H1 (cell line): ENCODE measurements at regions not wholly inside any gene's neighbourhood (a gene's known extent, or its start where the extent isn't known, plus 50 kb on each side); places are given as distances from the start of the nearest gene placed in this dataset.

Experiments used
- CTCF ChIA-PET: fragments of 300-600 bp; sonication (Branson Sonifier 250); formaldehyde crosslinking; loops from one replicate; lab custom pipeline; 2021; ENCODE audit not compliant: partially characterized antibody; lab: Charles Lee
- POLR2A ChIA-PET: fragments of 300-600 bp; sonication (Branson Sonifier 250); formaldehyde crosslinking; loops from one replicate; lab custom pipeline; 2021; ENCODE audit warnings: inconsistent platforms; ENCODE audit not compliant: partially characterized antibody; lab: Charles Lee
- DNase-seq, 2 experiments: peaks; one replicate each; pipeline versions ENCODE4 v3.0.0 to v3.0.0-alpha.2; 2010 to 2022; ENCODE audit warnings: low spot score in 2 of 2, low read depth in 1 of 2, mixed read lengths in 1 of 2
- FAIRE-seq: peaks from 2 replicates; lab custom pipeline; 2011; peaks lifted over from hg19 to GRCh38; lab: Jason Lieb, UNC
- H2AFZ ChIP-seq: 2 replicates; pipeline ENCODE4 v1.8.1; 2012; ENCODE audit warnings: low read length, inconsistent platforms
- H2AK5ac ChIP-seq: 2 replicates; pipeline ENCODE4 v1.6.1; 2013; ENCODE audit warnings: low read depth, low read length
- H2BK120ac ChIP-seq: replicated peaks from 2 replicates; pipeline ENCODE3; 2013; ENCODE audit warnings: low read depth, low read length, inconsistent platforms
- H2BK12ac ChIP-seq: 2 replicates; pipeline ENCODE4 v1.6.1; 2013; ENCODE audit warnings: low read depth, low read length
- H2BK15ac ChIP-seq: 2 replicates; pipeline ENCODE4 v1.6.1; 2013; ENCODE audit warnings: low read length
- H2BK20ac ChIP-seq: 2 replicates; pipeline ENCODE4 v1.6.1; 2013; ENCODE audit warnings: low read length
- H2BK5ac ChIP-seq: 2 replicates; pipeline ENCODE4 v1.6.1; 2013; ENCODE audit warnings: low read depth, low read length
- H3K14ac ChIP-seq: 2 replicates; pipeline ENCODE4 v1.6.1; 2013; ENCODE audit warnings: inconsistent platforms; ENCODE audit not compliant: insufficient read length
- H3K18ac ChIP-seq: 2 replicates; pipeline ENCODE4 v1.6.1; 2013; ENCODE audit warnings: low read length; ENCODE audit errors: extremely low read depth
- H3K23ac ChIP-seq: 2 replicates; pipeline ENCODE4 v1.6.1; 2013; ENCODE audit warnings: inconsistent platforms; ENCODE audit not compliant: insufficient read length
- H3K23me2 ChIP-seq: 2 replicates; pipeline ENCODE4 v1.6.1; 2013; ENCODE audit warnings: low read depth, low read length
- H3K27ac ChIP-seq: 2 replicates; pipeline ENCODE4 v1.6.1; 2011; ENCODE audit warnings: low read depth, low read length, inconsistent platforms
- H3K27me3 ChIP-seq, 4 experiments: replicated peaks in 1 of 4; 1 replicate in 1 of 4; 2 replicates in 3 of 4; pipeline versions ENCODE4 v1.6.1 to v1.8.1; 2011 to 2013; ENCODE audit warnings: low read length in 3 of 4, mild to moderate bottlenecking in 3 of 4, inconsistent platforms in 2 of 4, mixed read lengths in 2 of 4, moderate library complexity in 1 of 4; ENCODE audit not compliant: control insufficient read depth in 3 of 4, insufficient read depth in 3 of 4; ENCODE audit errors: extremely low read depth in 1 of 4
- H3K36me3 ChIP-seq, 4 experiments: 2 replicates each; pipeline versions ENCODE4 v1.6.1 to v1.8.1; 2011 to 2013; ENCODE audit warnings: mild to moderate bottlenecking in 4 of 4, low read length in 3 of 4, moderate library complexity in 2 of 4, control low read depth in 1 of 4, inconsistent platforms in 1 of 4; ENCODE audit not compliant: insufficient read depth in 4 of 4, control insufficient read depth in 2 of 4
- H3K4ac ChIP-seq: replicated peaks from 2 replicates; pipeline ENCODE3; 2013; ENCODE audit warnings: low read length, low read depth, mixed read lengths, inconsistent platforms; ENCODE audit not compliant: insufficient read length
- H3K4me1 ChIP-seq, 4 experiments: replicated peaks in 1 of 4; 1 replicate in 1 of 4; 2 replicates in 3 of 4; pipeline versions ENCODE4 v1.6.1 to v1.8.1; 2011 to 2013; ENCODE audit warnings: low read length in 3 of 4, inconsistent platforms in 2 of 4, mixed read lengths in 1 of 4; ENCODE audit not compliant: insufficient read depth in 4 of 4, control insufficient read depth in 3 of 4
- H3K4me2 ChIP-seq, 2 experiments: 2 replicates each; pipeline versions ENCODE4 v1.6.1 to v1.8.1; 2011 to 2013; ENCODE audit warnings: low read depth in 2 of 2, low read length in 2 of 2, control low read depth in 1 of 2, inconsistent platforms in 1 of 2, mild to moderate bottlenecking in 1 of 2; ENCODE audit not compliant: insufficient read depth in 1 of 2
- H3K4me3 ChIP-seq, 4 experiments: fragments of 200-600, 300-600 bp in 1 of 4; sonication (generic), shearing (Covaris generic), sonication (Bioruptor Twin) in 1 of 4; 2 replicates each; pipeline versions ENCODE4 v1.5.1 to v1.8.1; 2011 to 2016; ENCODE audit warnings: low read length in 4 of 4, low read depth in 3 of 4, control low read depth in 2 of 4, inconsistent platforms in 2 of 4, mild to moderate bottlenecking in 2 of 4, mixed read lengths in 1 of 4, moderate library complexity in 1 of 4; ENCODE audit not compliant: insufficient read depth in 2 of 4; ENCODE audit errors: extremely low read depth in 1 of 4
- H3K56ac ChIP-seq: replicated peaks from 2 replicates; pipeline ENCODE3; 2013; ENCODE audit warnings: low read depth, mild to moderate bottlenecking, mixed read lengths, low read length, inconsistent platforms; ENCODE audit not compliant: insufficient read length
- H3K79me1 ChIP-seq: 2 replicates; pipeline ENCODE4 v1.6.1; 2013; ENCODE audit warnings: low read depth, low read length, control low read depth
- H3K79me2 ChIP-seq, 2 experiments: 2 replicates each; pipeline versions ENCODE4 v1.6.1 to v1.8.1; 2012 to 2013; ENCODE audit warnings: low read length in 2 of 2, mild to moderate bottlenecking in 2 of 2, inconsistent platforms in 1 of 2; ENCODE audit not compliant: insufficient read depth in 2 of 2, control insufficient read depth in 1 of 2
- H3K9ac ChIP-seq, 4 experiments: replicated peaks in 1 of 4; 1 replicate in 1 of 4; 2 replicates in 3 of 4; pipeline versions ENCODE4 v1.6.1 to v1.8.1; 2011 to 2013; ENCODE audit warnings: low read depth in 3 of 4, low read length in 3 of 4, control low read depth in 2 of 4, mild to moderate bottlenecking in 2 of 4, moderate library complexity in 2 of 4, inconsistent platforms in 1 of 4; ENCODE audit errors: extremely low read depth in 1 of 4
- H3K9me3 ChIP-seq, 2 experiments: 2 replicates each; pipeline versions ENCODE4 v1.6.1 to v1.8.1; 2012 to 2013; ENCODE audit warnings: mild to moderate bottlenecking in 2 of 2, moderate library complexity in 2 of 2, control low read depth in 1 of 2, inconsistent platforms in 1 of 2, low read depth in 1 of 2, low read length in 1 of 2, mixed read lengths in 1 of 2; ENCODE audit not compliant: insufficient read depth in 2 of 2
- H4K20me1 ChIP-seq, 2 experiments: replicated peaks in 1 of 2; 2 replicates each; pipeline versions ENCODE3 to v1.8.1; 2011 to 2013; ENCODE audit warnings: inconsistent platforms in 2 of 2, low read length in 2 of 2, mild to moderate bottlenecking in 1 of 2; ENCODE audit not compliant: insufficient read depth in 2 of 2, control insufficient read depth in 1 of 2
- H4K5ac ChIP-seq: 2 replicates; pipeline ENCODE4 v1.6.1; 2013; ENCODE audit warnings: low read length, low read depth, mixed read lengths, inconsistent platforms; ENCODE audit not compliant: insufficient read length
- H4K8ac ChIP-seq: 2 replicates; pipeline ENCODE4 v1.8.0; 2013; ENCODE audit warnings: mild to moderate bottlenecking, moderate library complexity, low read length, inconsistent platforms; ENCODE audit not compliant: insufficient read depth; ENCODE audit errors: extremely low read depth
- H4K91ac ChIP-seq: replicated peaks from 2 replicates; pipeline ENCODE3; 2013; ENCODE audit warnings: low read length, mixed read lengths, inconsistent platforms; ENCODE audit not compliant: insufficient read length
- CREB1 ChIP-seq: IDR thresholded peaks from 2 replicates; pipeline ENCODE4 v1.6.1; 2012; ENCODE audit warnings: inconsistent platforms
- SIRT6 ChIP-seq: IDR thresholded peaks from one replicate; pipeline ENCODE4 v1.7.1; 2012; ENCODE audit warnings: low read length, inconsistent platforms
- YY1 ChIP-seq: IDR thresholded peaks from 2 replicates; pipeline ENCODE4 v1.6.1; 2011; ENCODE audit warnings: low read depth, mild to moderate bottlenecking, low read length

DNA sequence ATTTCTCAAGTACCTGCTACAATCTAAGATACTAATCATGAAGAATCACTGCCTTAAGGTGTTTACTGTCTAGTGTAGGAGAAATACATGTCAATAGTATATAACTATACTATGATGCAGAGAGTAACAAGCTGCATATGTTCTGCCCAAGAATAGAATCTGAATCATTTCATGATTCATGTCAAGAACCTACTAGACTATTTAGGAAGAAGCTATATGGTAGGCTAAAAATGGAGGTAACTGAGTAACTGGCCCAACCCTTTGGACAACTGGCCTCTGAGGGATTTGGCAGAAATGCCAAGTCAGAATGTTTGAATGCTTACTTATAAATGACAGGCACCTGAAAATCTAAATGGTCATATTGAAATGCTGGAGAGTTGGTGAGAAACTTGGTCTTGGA, 59.9 kb upstream of the DGKG start:
- Histone ChIP-seq H3K4ac (no peak overlapping the region), H3K23me2 (no peaks in the 10 kb centered on the region), H3K9ac (no peak overlapping the region), H2BK12ac (no peak overlapping the region), H2BK5ac (no peak overlapping the region), H4K91ac (no peak overlapping the region), H2BK15ac (no peak overlapping the region), H3K14ac (no peak overlapping the region), H3K79me1 (no peaks in the 10 kb centered on the region), H2AFZ (no peak overlapping the region), H3K4me1 (peaks cover 0 to 5% (median 1%) of the 10 kb centered on the region in 4 experiments; a peak in 4 of 7 replicates), H3K4me2 (no peak overlapping the region), H2BK120ac (no peak overlapping the region), H3K56ac (no peak overlapping the region), H3K9me3 (no peaks in the 10 kb centered on the region), H3K18ac (no peak overlapping the region), H3K4me3 (no peak overlapping the region), H3K79me2 (no peaks in the 10 kb centered on the region), H3K36me3 (no peaks in the 10 kb centered on the region), H3K27ac (no peak overlapping the region), H2BK20ac (no peak overlapping the region), H3K27me3 (no peaks in the 10 kb centered on the region), H3K23ac (no peak overlapping the region), H4K8ac (no peak overlapping the region), H4K20me1 (no peaks in the 10 kb centered on the region), H4K5ac (no peak overlapping the region), H2AK5ac (no peak overlapping the region)
- CTCF ChIA-PET: interaction anchor here (0.9 kb wide), 1 partner anchor 53 kb away, joined by 3 read pairs; no protein-coding TSS in a partner anchor
- DNase-seq (no peak), FAIRE-seq (no peak)
- TF ChIP-seq YY1 (no peak), CREB1 (no peak), SIRT6 (no peak)
- POLR2A ChIA-PET: no interaction called here
